GM18517 (cell line): ENCODE measurements at regions not wholly inside any gene's neighbourhood (a gene's known extent, or its start where the extent isn't known, plus 50 kb on each side); places are given as distances from the start of the nearest gene placed in this dataset.
"Not testable (repeated sequence)": the region's sequence is repeated elsewhere in the genome, so short reads cannot be mapped to it uniquely, and the experiment has no call there.

ENCODE experiments used
- ATAC-seq: cut with Tn5 transposase; IDR thresholded peaks from one replicate; pipeline ENCODE4 v1.9.1; 2021; ENCODE audit warnings: mild to moderate bottlenecking, moderate library complexity; ENCODE audit not compliant: unreplicated experiment

- no peak for ATAC-seq
Observed at GRCh38 chr1:170370087-170370486, 161.9 kb upstream of the GORAB start.

- ATAC-seq: no peak
Observed at GRCh38 chr1:170375082-170375723, 156.8 kb upstream of the GORAB start.

DNA sequence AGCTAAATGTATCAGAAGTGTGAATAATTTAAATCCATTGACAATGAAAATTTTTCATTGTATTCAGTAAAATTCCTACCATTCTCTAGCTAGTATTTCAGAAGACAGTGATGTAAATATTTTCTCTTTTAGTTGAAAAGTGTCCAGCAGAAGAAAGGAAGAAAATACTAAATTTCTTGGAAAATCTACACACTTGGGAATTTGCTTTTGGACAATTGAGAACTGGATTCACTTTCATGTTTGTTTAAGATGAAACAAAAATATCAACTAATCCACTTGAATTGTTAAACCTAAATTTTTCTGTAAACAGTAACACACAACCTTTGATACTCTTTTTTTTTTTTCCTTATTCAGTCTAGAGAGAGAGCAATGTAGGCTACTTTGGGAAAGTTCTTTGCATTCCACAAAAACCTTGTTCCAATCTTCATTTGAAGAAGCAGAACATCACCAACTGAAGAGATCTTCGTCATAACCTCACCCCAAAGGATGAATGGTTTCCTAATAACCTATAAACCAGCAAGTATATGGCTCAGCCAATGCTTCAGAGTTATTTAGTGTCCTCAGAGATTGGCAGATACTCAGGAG is 155.1 kb upstream of the GORAB start:
- no peak for ATAC-seq

GRCh38 chr1:170377440-170377839 is 154.5 kb upstream of the GORAB start:
- ATAC-seq: no peak

GRCh38 chr1:170377896-170378634 is 153.9 kb upstream of the GORAB start:
- ATAC-seq: no peak

GRCh38 chr1:170385750-170386149 is 146.2 kb upstream of the GORAB start:
- no peak for ATAC-seq

GRCh38 chr1:170388489-170388888 is 143.5 kb upstream of the GORAB start:
- ATAC-seq: no peak

DNA sequence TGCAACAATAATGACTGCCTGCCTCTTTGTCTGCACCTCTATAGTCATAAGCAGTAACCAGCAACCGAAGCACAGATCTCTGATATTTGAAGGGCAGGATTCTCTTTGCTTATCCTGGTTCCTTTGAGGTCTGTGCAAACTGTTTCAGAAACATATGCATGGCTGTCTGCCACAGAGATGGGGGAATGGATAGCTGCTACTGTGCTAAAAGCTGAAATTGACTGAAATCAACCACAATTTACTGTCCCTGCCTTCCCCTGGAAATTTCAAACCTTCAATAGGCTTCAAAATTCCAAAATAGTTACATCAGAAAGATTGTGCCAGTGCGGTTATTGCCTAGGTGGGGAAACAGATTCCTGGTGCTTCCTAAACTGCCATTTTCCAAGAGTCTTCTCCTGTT is 136.8 kb upstream of the GORAB start:
- no peak for ATAC-seq

DNA sequence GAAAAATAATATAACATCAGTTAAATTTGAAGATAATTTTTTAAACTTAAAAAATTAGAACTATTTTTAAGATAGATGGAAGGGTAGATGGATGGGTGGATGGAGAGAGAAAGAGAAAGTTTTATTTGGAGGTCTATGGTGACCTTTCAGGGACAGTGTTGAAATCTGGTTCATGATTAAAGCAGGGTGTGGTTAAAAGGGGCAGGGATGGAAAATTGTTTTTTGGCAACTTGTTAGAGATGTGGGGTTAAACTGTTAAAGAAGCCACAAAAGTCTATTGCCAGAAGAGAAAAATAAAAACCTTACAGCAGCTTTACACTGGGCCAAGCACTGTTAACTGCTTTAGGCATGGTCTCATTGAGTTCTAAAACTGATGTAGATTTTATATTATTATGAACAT is 134.9 kb upstream of the GORAB start:
- no peak for ATAC-seq

DNA sequence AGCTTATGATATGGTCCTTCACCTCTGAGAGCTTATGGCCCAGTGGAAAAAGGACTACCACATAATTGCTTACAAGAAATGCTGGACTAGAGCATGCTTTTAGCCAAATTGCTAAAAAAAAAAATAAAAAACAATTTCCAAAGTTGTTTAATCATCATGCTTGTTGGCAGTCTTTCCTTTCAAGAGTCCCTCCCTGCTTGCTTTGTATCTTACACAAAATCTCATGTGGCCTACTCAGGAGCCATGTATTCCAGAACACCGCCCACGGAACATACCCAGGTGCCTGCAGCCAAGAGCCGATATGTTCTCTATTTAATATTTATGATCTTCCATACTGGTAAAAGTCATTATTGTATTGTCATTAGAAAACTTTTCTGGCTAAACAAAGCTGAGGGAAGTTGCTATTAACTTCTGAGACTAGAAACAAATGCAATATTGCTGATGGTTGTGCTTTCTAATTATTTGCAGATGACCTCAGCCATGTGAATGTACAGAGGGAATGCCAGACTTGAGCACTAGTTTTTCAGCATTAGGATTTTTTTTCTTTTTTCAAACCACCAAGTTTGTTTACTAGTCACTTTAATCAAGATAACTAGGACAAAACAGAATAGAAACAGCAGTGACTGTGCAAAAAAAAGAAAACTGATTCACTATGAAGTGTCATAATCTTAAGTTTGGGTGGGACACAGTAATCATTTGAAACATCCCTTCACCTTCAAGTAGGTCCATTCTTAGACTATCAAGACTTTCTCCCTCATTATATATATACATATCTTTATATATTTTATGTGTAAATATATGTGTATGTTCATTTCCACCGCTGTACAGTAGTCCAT is 129.3 kb upstream of the GORAB start:
- no peak for ATAC-seq

- ATAC-seq: no peak
Observed at GRCh38 chr1:170407138-170407537, 124.8 kb upstream of the GORAB start.

- no peak for ATAC-seq
Observed at GRCh38 chr1:170407581-170407980, 124.4 kb upstream of the GORAB start.

- no peak for ATAC-seq
Observed at GRCh38 chr1:170410401-170411166, 121.4 kb upstream of the GORAB start.

GRCh38 chr1:170414989-170415709 is 116.8 kb upstream of the GORAB start:
- no peak for ATAC-seq

GRCh38 chr1:170415710-170416372 is 116.1 kb upstream of the GORAB start:
- no peak for ATAC-seq

- ATAC-seq: no peak
Observed at GRCh38 chr1:170424346-170424745, 107.6 kb upstream of the GORAB start.

DNA sequence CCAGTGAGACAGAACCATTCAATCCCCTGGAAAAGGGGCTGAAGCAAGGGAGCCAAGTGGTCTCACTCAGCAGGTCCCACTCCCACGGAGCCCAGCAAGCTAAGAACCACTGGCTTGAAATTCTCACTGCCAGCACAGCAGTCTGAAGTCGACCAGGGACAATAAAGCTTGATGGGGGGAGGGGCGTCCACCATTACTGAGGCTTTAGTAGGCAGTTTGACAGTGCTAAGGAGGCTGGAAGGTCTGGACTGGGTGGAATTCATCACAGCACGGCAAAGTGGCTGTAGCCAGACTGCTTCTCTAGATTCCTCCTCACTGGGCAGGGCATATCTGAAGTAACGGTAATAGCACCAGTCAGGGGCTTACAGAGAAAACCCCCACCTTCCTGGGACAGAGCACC is 105.4 kb upstream of the GORAB start:
- no peak for ATAC-seq

DNA sequence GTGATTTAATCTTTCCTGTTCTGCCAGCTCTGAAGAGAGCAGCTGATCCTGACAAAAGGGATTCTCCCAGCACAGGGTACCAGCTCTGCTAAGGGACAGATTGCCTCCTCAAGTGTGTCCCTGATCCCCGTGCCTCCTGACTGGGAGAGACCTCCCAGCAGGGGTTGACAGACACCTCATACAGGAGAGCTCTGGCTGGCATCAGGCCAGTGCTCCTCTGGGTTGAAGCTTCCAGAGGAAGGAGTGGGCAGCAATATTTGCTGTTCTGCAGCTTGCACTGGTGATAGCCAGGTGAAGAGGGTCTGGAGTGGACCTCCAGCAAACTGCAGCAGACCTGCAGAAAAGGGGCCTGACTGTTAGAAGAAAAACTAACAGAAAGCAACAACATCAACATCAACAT is 105.0 kb upstream of the GORAB start:
- not testable (repeated sequence) for ATAC-seq

GRCh38 chr1:170436928-170437327 is 95.0 kb upstream of the GORAB start:
- ATAC-seq: no peak

- no peak for ATAC-seq
Observed at GRCh38 chr1:170445096-170445495, 86.9 kb upstream of the GORAB start.
